Gastrocnemius medialis (tissue), 4 donors: ENCODE measurements at regions not wholly inside any gene's neighbourhood (a gene's known extent, or its start where the extent isn't known, plus 50 kb on each side); places are given as distances from the start of the nearest gene placed in this dataset.
A peak's percentile ranks its signal among the peaks of the same experiment; 100 is the strongest.

Experiments used
- ATAC-seq, 2 donors: fragments of 150-250 bp; one replicate each; pipeline ENCODE4 v1.9.1; 2016
- DNase-seq, 2 donors: peaks; one replicate each; pipeline ENCODE4 v3.0.0-alpha.2; 2019
- H3K27ac ChIP-seq, 4 donors: fragments of 200-600 bp; sonication (generic); 1 replicate in 1 of 4; 2 replicates in 3 of 4; pipeline ENCODE4 v1.5.1; 2016 to 2018; ENCODE audit warnings: mild to moderate bottlenecking in 2 of 4, moderate library complexity in 1 of 4
- H3K27me3 ChIP-seq, 3 donors: fragments of 200-600 bp; sonication (generic) in 2 of 3; 1 replicate in 1 of 3; 2 replicates in 2 of 3; pipeline versions ENCODE4 v1.5.1 to v1.6.0; 2016 to 2019; ENCODE audit warnings: mild to moderate bottlenecking in 1 of 3, moderate library complexity in 1 of 3
- H3K36me3 ChIP-seq, 2 donors: fragments of 200-600 bp; sonication (generic) in 1 of 2; one replicate each; pipeline ENCODE4 v1.5.1; 2017 to 2018
- H3K4me1 ChIP-seq, 2 donors: fragments of 200-600 bp; sonication (generic) in 1 of 2; one replicate each; pipeline ENCODE4 v1.5.1; 2016 to 2017; ENCODE audit warnings: mild to moderate bottlenecking in 2 of 2
- H3K4me3 ChIP-seq, 4 donors: fragments of 200-600 bp; sonication (generic) in 3 of 4; 1 replicate in 1 of 4; 2 replicates in 3 of 4; pipeline ENCODE4 v1.5.1; 2016 to 2019; ENCODE audit warnings: mild to moderate bottlenecking in 2 of 4
- H3K9me3 ChIP-seq, 3 donors: fragments of 200-600 bp; sonication (generic) in 2 of 3; 1 replicate in 1 of 3; 2 replicates in 2 of 3; pipeline ENCODE4 v1.5.1; 2016 to 2019
- POLR2A ChIP-seq, 2 donors: fragments of 450-650 bp; IDR thresholded peaks; one replicate each; pipeline ENCODE4 v1.6.1; 2017; ENCODE audit warnings: antibody characterized with exemption in 2 of 2, mild to moderate bottlenecking in 2 of 2, moderate library complexity in 2 of 2
- in situ Hi-C, 4 donors: fragments of 200-750 bp; cut with MboI; loops; one replicate each; pipeline versions ENCODE4 v1.15.0 to v1.8.0; 2017; ENCODE audit warnings: low sequenced_read_pairs in 4 of 4
- intact Hi-C: fragments of 100-400 bp; cut with DNase I; formaldehyde crosslinking; loops from one replicate; pipeline ENCODE4 v1.15.1; 2023; ENCODE audit warnings: low total_unique reads
- TF ChIP-seq, protein P1 (sequence below), 5 experiments: fragments of 450-650 bp in 3 of 5; fragments of 200-600 bp in 2 of 5; sonication (generic) in 2 of 5; IDR thresholded peaks in 4 of 5; conservative IDR thresholded peaks in 1 of 5; 1 replicate in 4 of 5; 2 replicates in 1 of 5; pipeline ENCODE4 v1.5.1; 2016 to 2019; ENCODE audit warnings: antibody characterized with exemption in 5 of 5, mild to moderate bottlenecking in 3 of 5, moderate library complexity in 3 of 5

DNA sequence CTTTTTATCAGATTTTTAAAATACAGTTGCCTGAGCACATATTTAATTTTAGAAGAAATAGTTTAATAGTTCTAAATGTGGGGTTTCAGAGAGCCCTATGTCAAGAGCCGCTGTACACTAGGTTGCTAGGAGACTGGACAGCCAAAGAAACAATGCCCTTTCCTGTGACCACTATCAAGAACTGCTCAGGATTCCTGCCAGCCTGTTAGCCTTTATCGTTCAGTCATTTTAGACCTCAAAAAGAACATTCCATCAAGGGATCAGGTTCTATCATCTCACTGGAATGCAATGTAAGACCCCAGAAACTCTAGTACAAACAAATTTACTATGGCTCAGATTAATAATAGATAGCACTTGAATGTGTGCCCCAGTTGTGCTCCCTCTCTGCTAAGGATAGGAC lies 181.2 kb upstream of the CCN2 start:
- peak overlapping the region; percentile 41 to 68 (median 60) for H3K27ac ChIP-seq
- in situ Hi-C loops, result no loop called here
- no peaks in the 10 kb centered on the region for H3K36me3 ChIP-seq
- peaks cover 0 to 5% of the 10 kb centered on the region in 2 donors for H3K4me1 ChIP-seq
- ATAC-seq (no peak), DNase-seq (no peak)
- no peak overlapping the region for H3K4me3 ChIP-seq
- no peaks in the 10 kb centered on the region for H3K9me3 ChIP-seq
- TF ChIP-seq POLR2A (IDR thresholded peaks at IDR 0.05), result no peak
- TF ChIP-seq, protein P1, sequence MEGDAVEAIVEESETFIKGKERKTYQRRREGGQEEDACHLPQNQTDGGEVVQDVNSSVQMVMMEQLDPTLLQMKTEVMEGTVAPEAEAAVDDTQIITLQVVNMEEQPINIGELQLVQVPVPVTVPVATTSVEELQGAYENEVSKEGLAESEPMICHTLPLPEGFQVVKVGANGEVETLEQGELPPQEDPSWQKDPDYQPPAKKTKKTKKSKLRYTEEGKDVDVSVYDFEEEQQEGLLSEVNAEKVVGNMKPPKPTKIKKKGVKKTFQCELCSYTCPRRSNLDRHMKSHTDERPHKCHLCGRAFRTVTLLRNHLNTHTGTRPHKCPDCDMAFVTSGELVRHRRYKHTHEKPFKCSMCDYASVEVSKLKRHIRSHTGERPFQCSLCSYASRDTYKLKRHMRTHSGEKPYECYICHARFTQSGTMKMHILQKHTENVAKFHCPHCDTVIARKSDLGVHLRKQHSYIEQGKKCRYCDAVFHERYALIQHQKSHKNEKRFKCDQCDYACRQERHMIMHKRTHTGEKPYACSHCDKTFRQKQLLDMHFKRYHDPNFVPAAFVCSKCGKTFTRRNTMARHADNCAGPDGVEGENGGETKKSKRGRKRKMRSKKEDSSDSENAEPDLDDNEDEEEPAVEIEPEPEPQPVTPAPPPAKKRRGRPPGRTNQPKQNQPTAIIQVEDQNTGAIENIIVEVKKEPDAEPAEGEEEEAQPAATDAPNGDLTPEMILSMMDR (IDR thresholded peaks at IDR 0.05 in 4 of 5, conservative IDR thresholded peaks at IDR 0.05 in 1 of 5), result no peak
- intact Hi-C loops, result loop anchor here (5.0 to 10.0 kb wide), 2 partner anchors 115 to 178 kb away; partner anchors contain the start of gene CCN2
- no peaks in the 10 kb centered on the region for H3K27me3 ChIP-seq

DNA sequence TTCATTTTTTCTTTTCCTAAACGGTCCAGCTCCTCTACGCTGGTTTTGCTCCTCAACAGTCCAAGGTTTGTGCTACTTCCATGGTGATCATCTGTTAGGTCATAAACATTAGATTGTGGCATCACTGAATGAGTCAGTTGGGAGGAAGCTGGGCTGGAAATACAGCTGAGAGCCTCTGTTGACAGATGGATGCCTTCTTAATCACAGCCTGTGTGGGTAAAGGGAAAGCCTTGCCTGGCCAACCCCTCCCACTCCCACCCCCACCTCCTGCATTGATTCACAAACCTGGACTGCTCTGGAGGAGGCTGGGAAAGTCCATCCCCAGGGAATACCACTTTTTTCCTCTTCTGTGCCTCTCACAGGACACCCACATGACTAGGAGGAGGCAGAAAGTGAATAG lies 180.6 kb upstream of the CCN2 start:
- ATAC-seq (peak; percentile 45 to 72), DNase-seq (peak in 1 of 2 donors; percentile 17)
- no peak for TF ChIP-seq POLR2A (IDR thresholded peaks at IDR 0.05)
- TF ChIP-seq, protein P1 (IDR thresholded peaks at IDR 0.05 in 4 of 5, conservative IDR thresholded peaks at IDR 0.05 in 1 of 5), result no peak
- Histone ChIP-seq H3K36me3 (no peaks in the 10 kb centered on the region), H3K27me3 (no peaks in the 10 kb centered on the region), H3K27ac (peak overlapping the region; percentile 55 to 68 (median 66)), H3K4me1 (peaks cover 0 to 5% of the 10 kb centered on the region in 2 donors), H3K9me3 (no peaks in the 10 kb centered on the region), H3K4me3 (no peak overlapping the region)
- intact Hi-C loops, result loop anchor here (5.0 to 10.0 kb wide), 2 partner anchors 114 to 177 kb away; partner anchors contain the start of gene CCN2
- in situ Hi-C loops, result no loop called here

DNA sequence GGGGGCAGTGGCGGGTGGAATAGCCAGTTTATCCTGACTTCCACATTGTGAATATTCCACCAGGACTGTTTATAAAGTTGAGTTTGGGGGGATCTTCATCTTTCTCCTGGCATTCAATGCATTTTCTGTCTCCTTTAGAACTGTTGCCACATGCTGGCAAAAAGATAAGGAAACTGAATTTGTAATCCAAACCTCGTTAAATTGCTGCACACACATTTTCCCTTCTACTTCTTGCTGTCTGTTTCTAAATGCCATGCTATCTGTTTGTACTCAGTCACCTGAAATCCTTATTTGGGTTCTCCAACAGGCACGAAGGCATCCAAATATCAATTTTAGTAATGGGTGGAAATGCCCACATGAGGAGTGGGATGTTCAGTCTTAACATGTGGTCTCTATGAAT lies 180.2 kb upstream of the CCN2 start:
- no peaks in the 10 kb centered on the region for H3K36me3 ChIP-seq
- intact Hi-C loops, result loop anchor here (5.0 to 10.0 kb wide), 2 partner anchors 114 to 177 kb away; partner anchors contain the start of gene CCN2
- peaks cover 0 to 5% of the 10 kb centered on the region in 2 donors for H3K4me1 ChIP-seq
- ATAC-seq (no peak), DNase-seq (no peak)
- H3K9me3 ChIP-seq, result no peaks in the 10 kb centered on the region
- TF ChIP-seq POLR2A (IDR thresholded peaks at IDR 0.05), result no peak
- TF ChIP-seq, protein P1 (IDR thresholded peaks at IDR 0.05 in 4 of 5, conservative IDR thresholded peaks at IDR 0.05 in 1 of 5), result no peak
- H3K27me3 ChIP-seq, result no peaks in the 10 kb centered on the region
- in situ Hi-C loops, result no loop called here
- peak overlapping the region in 1 of 4 donors; percentile 17 for H3K4me3 ChIP-seq
- H3K27ac ChIP-seq, result peak overlapping the region; percentile 55 to 68 (median 66)

DNA sequence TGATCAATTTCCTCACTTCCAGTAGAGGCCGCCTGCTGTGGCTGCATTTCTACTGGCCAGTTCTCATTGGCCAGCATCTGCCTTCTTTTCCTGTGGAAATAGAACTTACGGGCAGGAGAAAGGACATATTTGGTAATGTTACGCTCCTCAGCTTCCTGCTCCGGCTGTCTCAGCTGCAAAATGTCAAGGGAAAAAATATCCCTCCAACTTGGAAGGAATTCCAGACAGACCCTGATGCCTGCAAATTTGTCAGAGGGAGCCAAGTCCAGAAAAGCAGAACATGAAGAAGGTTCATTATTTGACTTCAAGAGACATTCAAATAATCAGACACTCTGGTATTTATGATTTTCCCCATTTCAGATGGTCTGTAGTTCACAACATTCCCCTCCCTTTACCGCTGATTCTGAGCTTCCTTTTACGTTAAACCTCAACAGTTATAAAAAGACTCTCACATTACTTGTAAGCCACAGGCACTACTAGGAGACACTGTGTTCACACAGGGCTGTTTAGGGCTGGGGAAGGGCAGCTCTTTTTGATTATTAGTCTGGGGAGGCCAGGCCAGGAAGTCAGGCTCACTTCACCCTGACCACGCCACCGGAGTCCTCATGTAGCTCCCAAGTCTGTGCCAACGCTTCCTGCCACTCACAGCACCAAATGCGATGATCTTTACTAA lies 179.6 kb upstream of the CCN2 start:
- Histone ChIP-seq H3K9me3 (no peaks in the 10 kb centered on the region), H3K4me1 (peaks cover 0 to 5% of the 10 kb centered on the region in 2 donors), H3K27ac (peak overlapping the region; percentile 55 to 68 (median 66)), H3K27me3 (no peaks in the 10 kb centered on the region), H3K4me3 (peak overlapping the region in 1 of 4 donors; percentile 17), H3K36me3 (no peaks in the 10 kb centered on the region)
- ATAC-seq (peak; percentile 37 to 62), DNase-seq (peak in 1 of 2 donors; percentile 17)
- no peak for TF ChIP-seq POLR2A (IDR thresholded peaks at IDR 0.05)
- TF ChIP-seq, protein P1 (IDR thresholded peaks at IDR 0.05 in 4 of 5, conservative IDR thresholded peaks at IDR 0.05 in 1 of 5), result no peak
- in situ Hi-C loops (no loop called here), intact Hi-C loops (loop anchor here (5.0 to 10.0 kb wide), 2 partner anchors 113 to 176 kb away; partner anchors contain the start of gene CCN2)
